ENCODE measurements at regions not wholly inside any gene's neighbourhood (a gene's known extent, or its start where the extent isn't known, plus 50 kb on each side); places are given as distances from the start of the nearest gene placed in this dataset.

- no peak overlapping the region for H3K14ac ChIP-seq (ENCODE audit: insufficient read length)
- no peak overlapping the region for H3K56ac ChIP-seq (replicated peaks; ENCODE audit: insufficient read length, low read depth, low read length)
- no peak overlapping the region for H3K27ac ChIP-seq (ENCODE audit: low read depth, low read length)
- TF ChIP-seq SIRT6 (IDR thresholded peaks at IDR 0.05; ENCODE audit: low read length) (no peak), POLR2A (IDR thresholded peaks at IDR 0.05; ENCODE audit: control extremely low read depth in 1 of 2, low read depth in 2 of 2, low read length in 2 of 2) (no peak), TCF12 (IDR thresholded peaks at IDR 0.05; ENCODE audit: low read depth, low read length) (no peak), HDAC2 (IDR thresholded peaks at IDR 0.05; ENCODE audit: borderline replicate concordance in 1 of 2, low read depth in 2 of 2, low read length in 2 of 2) (no peak), CBX5 (IDR thresholded peaks at IDR 0.05; ENCODE audit: low read depth, low read length) (no peak)
- no peaks in the 10 kb centered on the region for H3K27me3 ChIP-seq (replicated peaks in 1 of 4; ENCODE audit: control insufficient read depth in 3 of 4, extremely low read depth in 1 of 4, insufficient read depth in 3 of 4, low read length in 3 of 4)
- no peaks in the 10 kb centered on the region for H3K4me1 ChIP-seq (replicated peaks in 1 of 4; ENCODE audit: control insufficient read depth in 3 of 4, insufficient read depth in 4 of 4, low read length in 3 of 4)
- no peak overlapping the region for H3K4me2 ChIP-seq (ENCODE audit: insufficient read depth in 1 of 2, low read depth in 2 of 2, low read length in 2 of 2)
- H3K23ac ChIP-seq (ENCODE audit: insufficient read length): no peak overlapping the region
- FAIRE-seq: no peak
- 95% methylated on average over 2 of the region's 2 CpGs; no CpG with 5 or more reads in 1 of the 2 experiments for WGBS, 2 experiments (ENCODE audit: extremely low coverage in 1 of 2, insufficient coverage in 1 of 2, insufficient read length in 1 of 2, insufficient replicate concordance in 2 of 2, low coverage in 1 of 2, low lambda C conversion rate in 2 of 2, missing lambda C conversion rate in 1 of 2)
- no peak overlapping the region for H2AK5ac ChIP-seq (ENCODE audit: low read depth, low read length)
- no peak overlapping the region for H2BK120ac ChIP-seq (replicated peaks; ENCODE audit: low read depth, low read length)
- H3K9me3 ChIP-seq (ENCODE audit: insufficient read depth in 2 of 2, low read depth in 1 of 2, low read length in 1 of 2): no peaks in the 10 kb centered on the region
- POLR2A ChIA-PET (ENCODE audit: partially characterized antibody): no interaction called here
- H4K8ac ChIP-seq (ENCODE audit: extremely low read depth, insufficient read depth, low read length): no peak overlapping the region
- no peak for DNase-seq (ENCODE audit: low read depth in 1 of 2, low spot score in 2 of 2)
- H2BK12ac ChIP-seq (ENCODE audit: low read depth, low read length): no peak overlapping the region
- H3K23me2 ChIP-seq (ENCODE audit: low read depth, low read length): no peaks in the 10 kb centered on the region
- no peak overlapping the region for H2BK15ac ChIP-seq (ENCODE audit: low read length)
- no peak overlapping the region for H3K9ac ChIP-seq (replicated peaks in 1 of 4; ENCODE audit: extremely low read depth in 1 of 4, low read depth in 3 of 4, low read length in 3 of 4)
- no peak overlapping the region for H3K18ac ChIP-seq (ENCODE audit: extremely low read depth, low read length)
- no peaks in the 10 kb centered on the region for H4K20me1 ChIP-seq (replicated peaks in 1 of 2; ENCODE audit: control insufficient read depth in 1 of 2, insufficient read depth in 2 of 2, low read length in 2 of 2)
- no peak overlapping the region for H2AFZ ChIP-seq (ENCODE audit: low read length)
- no peaks in the 10 kb centered on the region for H3K79me2 ChIP-seq (ENCODE audit: control insufficient read depth in 1 of 2, insufficient read depth in 2 of 2, low read length in 2 of 2)
- H3K79me1 ChIP-seq (ENCODE audit: low read depth, low read length): no peaks in the 10 kb centered on the region
- H3K36me3 ChIP-seq (ENCODE audit: control insufficient read depth in 2 of 4, insufficient read depth in 4 of 4, low read length in 3 of 4): no peaks in the 10 kb centered on the region
- H3K4me3 ChIP-seq (ENCODE audit: extremely low read depth in 1 of 4, insufficient read depth in 2 of 4, low read depth in 3 of 4, low read length in 4 of 4): no peak overlapping the region
- H2BK5ac ChIP-seq (ENCODE audit: low read depth, low read length): no peak overlapping the region
- no peak overlapping the region for H4K5ac ChIP-seq (ENCODE audit: insufficient read length, low read depth, low read length)
- no peak overlapping the region for H3K4ac ChIP-seq (replicated peaks; ENCODE audit: insufficient read length, low read depth, low read length)
- no peak overlapping the region for H2BK20ac ChIP-seq (ENCODE audit: low read length)
- CTCF ChIA-PET (ENCODE audit: partially characterized antibody): interaction anchor here (2.3 to 8.0 kb wide), 2 partner anchors 14 to 157 kb away, joined by 11 to 69 read pairs; no protein-coding TSS in a partner anchor
- H4K91ac ChIP-seq (replicated peaks; ENCODE audit: insufficient read length, low read length): no peak overlapping the region
These were observed 108.4 kb upstream of the TUSC7 start for GRCh38 chr3:116601206-116601605.

Data from H1 (cell line).